ENCODE measurements at regions not wholly inside any gene's neighbourhood (a gene's known extent, or its start where the extent isn't known, plus 50 kb on each side); places are given as distances from the start of the nearest gene placed in this dataset.

DNA sequence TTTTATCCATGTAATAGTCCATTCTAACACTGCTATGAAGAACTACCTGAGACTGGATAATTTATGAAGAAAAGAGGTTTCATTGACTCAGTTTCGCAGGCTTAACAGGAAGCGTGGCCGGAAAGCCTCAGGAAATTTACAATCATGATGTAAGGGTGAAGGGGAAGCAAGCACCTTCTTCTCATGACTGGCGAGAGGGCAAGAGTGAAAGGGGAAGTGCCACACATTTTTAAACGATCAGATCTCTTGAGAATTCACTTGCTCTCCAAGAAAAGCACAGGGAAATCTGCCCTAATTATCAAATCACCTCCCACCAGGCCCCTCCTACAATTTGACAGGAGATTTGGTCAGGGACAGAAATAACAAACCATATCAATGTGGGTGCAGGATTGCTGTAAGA is 859.7 kb downstream of the EPHA7 start:
- no peaks in the 10 kb centered on the region for H3K27me3 ChIP-seq
- ATAC-seq, result no peak
- no peaks in the 10 kb centered on the region for H3K4me1 ChIP-seq
- H3K36me3 ChIP-seq, result no peaks in the 10 kb centered on the region
- H3K27ac ChIP-seq, result no peak overlapping the region
- H3K9me3 ChIP-seq, result no peaks in the 10 kb centered on the region
- intact Hi-C loops (cut with DNase I), result no loop called here
- no peak for DNase-seq
- 21% methylated on average over 5 of the region's 5 CpGs for WGBS (ENCODE audit: insufficient coverage, low coverage, low lambda C conversion rate, missing lambda C conversion rate)
- TF ChIP-seq, protein P1, sequence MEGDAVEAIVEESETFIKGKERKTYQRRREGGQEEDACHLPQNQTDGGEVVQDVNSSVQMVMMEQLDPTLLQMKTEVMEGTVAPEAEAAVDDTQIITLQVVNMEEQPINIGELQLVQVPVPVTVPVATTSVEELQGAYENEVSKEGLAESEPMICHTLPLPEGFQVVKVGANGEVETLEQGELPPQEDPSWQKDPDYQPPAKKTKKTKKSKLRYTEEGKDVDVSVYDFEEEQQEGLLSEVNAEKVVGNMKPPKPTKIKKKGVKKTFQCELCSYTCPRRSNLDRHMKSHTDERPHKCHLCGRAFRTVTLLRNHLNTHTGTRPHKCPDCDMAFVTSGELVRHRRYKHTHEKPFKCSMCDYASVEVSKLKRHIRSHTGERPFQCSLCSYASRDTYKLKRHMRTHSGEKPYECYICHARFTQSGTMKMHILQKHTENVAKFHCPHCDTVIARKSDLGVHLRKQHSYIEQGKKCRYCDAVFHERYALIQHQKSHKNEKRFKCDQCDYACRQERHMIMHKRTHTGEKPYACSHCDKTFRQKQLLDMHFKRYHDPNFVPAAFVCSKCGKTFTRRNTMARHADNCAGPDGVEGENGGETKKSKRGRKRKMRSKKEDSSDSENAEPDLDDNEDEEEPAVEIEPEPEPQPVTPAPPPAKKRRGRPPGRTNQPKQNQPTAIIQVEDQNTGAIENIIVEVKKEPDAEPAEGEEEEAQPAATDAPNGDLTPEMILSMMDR (IDR thresholded peaks at IDR 0.05), result no peak
- no peak for TF ChIP-seq POLR2A (IDR thresholded peaks at IDR 0.05)
- H3K4me3 ChIP-seq, result no peak overlapping the region

DNA sequence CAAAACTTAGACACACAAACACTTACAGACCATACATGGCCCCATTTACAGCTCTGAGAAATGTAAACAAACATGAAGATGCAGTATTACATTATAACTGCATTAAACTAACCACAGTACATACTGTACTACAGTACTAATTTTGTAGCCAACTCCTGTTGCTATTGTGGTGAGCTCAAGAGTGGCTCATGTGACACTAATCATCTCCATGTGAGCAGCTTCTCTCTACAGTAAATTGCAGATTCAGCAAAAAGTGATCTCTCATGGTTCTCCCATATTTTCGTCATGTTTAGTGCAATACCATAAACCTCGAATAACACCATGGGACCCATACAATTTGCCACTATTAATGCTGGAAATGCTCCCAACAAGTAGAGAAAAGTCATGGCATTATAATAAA is 860.4 kb downstream of the EPHA7 start:
- no peaks in the 10 kb centered on the region for H3K27me3 ChIP-seq
- no peak for ATAC-seq
- H3K9me3 ChIP-seq, result no peaks in the 10 kb centered on the region
- no peak for DNase-seq
- H3K4me3 ChIP-seq, result no peak overlapping the region
- intact Hi-C loops (cut with DNase I), result no loop called here
- no peak for TF ChIP-seq POLR2A (IDR thresholded peaks at IDR 0.05)
- TF ChIP-seq, protein P1 (IDR thresholded peaks at IDR 0.05), result no peak
- WGBS (ENCODE audit: insufficient coverage, low coverage, low lambda C conversion rate, missing lambda C conversion rate), result 40% methylated on average over 2 of the region's 2 CpGs
- H3K36me3 ChIP-seq, result no peaks in the 10 kb centered on the region
- H3K27ac ChIP-seq, result no peak overlapping the region
- H3K4me1 ChIP-seq, result no peaks in the 10 kb centered on the region

DNA sequence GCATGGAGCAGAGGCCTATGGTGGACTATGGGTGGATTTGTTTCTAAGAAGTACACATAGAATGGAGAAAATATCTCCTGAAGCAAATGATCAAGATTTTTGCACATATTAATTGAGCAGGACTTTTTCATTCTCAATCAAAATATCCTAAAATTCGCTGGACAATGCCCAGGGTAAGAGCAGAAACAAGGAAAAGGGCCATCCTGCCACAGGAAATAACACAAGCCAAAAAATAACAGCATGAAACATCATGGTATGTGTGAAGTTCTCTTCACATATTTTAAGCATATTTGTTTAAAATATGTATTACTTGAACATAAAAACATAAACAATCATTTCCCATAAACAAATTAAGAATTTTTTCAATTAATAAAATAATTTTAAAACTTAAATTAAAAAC is 868.9 kb downstream of the EPHA7 start:
- no peak overlapping the region for H3K27ac ChIP-seq
- no peaks in the 10 kb centered on the region for H3K27me3 ChIP-seq
- WGBS (ENCODE audit: insufficient coverage, low coverage, low lambda C conversion rate, missing lambda C conversion rate), result 0% methylated on average over 1 of the region's 1 CpG
- no peaks in the 10 kb centered on the region for H3K4me1 ChIP-seq
- TF ChIP-seq, protein P1 (IDR thresholded peaks at IDR 0.05), result no peak
- H3K9me3 ChIP-seq, result no peaks in the 10 kb centered on the region
- DNase-seq (no peak), ATAC-seq (no peak)
- H3K4me3 ChIP-seq, result no peak overlapping the region
- intact Hi-C loops (cut with DNase I), result no loop called here
- no peaks in the 10 kb centered on the region for H3K36me3 ChIP-seq

DNA sequence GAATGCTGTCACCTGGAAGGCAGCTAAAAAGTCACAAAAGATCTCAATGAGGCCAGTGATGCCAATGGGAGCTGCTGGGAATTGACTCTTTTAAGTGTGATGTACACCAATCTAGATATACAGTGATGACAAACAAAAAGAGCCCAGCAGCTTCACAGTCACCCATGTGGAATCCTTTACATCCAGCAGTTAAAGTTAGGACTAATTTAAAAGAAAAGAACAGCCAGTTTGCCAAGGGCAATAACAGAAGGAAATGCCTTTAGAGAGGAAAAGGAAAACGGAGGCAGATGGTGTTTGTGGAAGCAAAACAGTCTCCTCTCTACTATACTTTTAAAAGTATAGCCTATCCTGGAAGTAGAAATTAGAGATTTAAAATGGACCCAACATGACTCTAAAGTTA is 873.5 kb downstream of the EPHA7 start:
- 0% methylated on average over 1 of the region's 1 CpG for WGBS (ENCODE audit: insufficient coverage, low coverage, low lambda C conversion rate, missing lambda C conversion rate)

More for the DNA sequence above, 873.5 kb downstream of the EPHA7 start:
- ATAC-seq (no peak), DNase-seq (no peak)
- no peaks in the 10 kb centered on the region for H3K27me3 ChIP-seq
- H3K36me3 ChIP-seq, result no peaks in the 10 kb centered on the region
- TF ChIP-seq, protein P1 (IDR thresholded peaks at IDR 0.05), result no peak
- H3K9me3 ChIP-seq, result no peaks in the 10 kb centered on the region
- no peak overlapping the region for H3K4me3 ChIP-seq
- no peaks in the 10 kb centered on the region for H3K4me1 ChIP-seq
- no peak overlapping the region for H3K27ac ChIP-seq
- intact Hi-C loops (cut with DNase I), result no loop called here
